Panc1 (cell line): ENCODE measurements at regions not wholly inside any gene's neighbourhood (a gene's known extent, or its start where the extent isn't known, plus 50 kb on each side); places are given as distances from the start of the nearest gene placed in this dataset.

ENCODE experiments used
- ATAC-seq: fragments of 200-7000 bp; cut with Tn5 transposase; 2 replicates; pipeline ENCODE4 v1.9.1; 2020; ENCODE audit warnings: mild to moderate bottlenecking, moderate library complexity
- BruUV-seq: library from RNA; stranded (reverse); fragments of 400-500 nt; replicated peaks from 2 replicates; lab custom pipeline; 2021; lab: Mats Ljungman, UMichigan
- CTCF ChIA-PET: fragments of 300-600 bp; sonication (Branson Sonifier 250); formaldehyde crosslinking; loops from one replicate; lab custom pipeline; 2022; ENCODE audit warnings: antibody characterized with exemption; lab: Charles Lee
- POLR2A ChIA-PET: fragments of 300-600 bp; sonication (Branson Sonifier 250); formaldehyde crosslinking; loops from one replicate; lab custom pipeline; 2022; ENCODE audit warnings: antibody characterized with exemption; lab: Charles Lee
- DNase-seq: peaks from one replicate; pipeline ENCODE4 v3.0.0-alpha.2; 2010; ENCODE audit warnings: low read depth, low spot score
- H3K27ac ChIP-seq: 2 replicates; pipeline ENCODE4 v1.5.1; 2011; ENCODE audit warnings: mild to moderate bottlenecking, low read length, inconsistent platforms
- H3K27me3 ChIP-seq: fragments of 200-500 bp; sonication (Bioruptor generic); 2 replicates; pipeline ENCODE4 v1.6.0; 2014; ENCODE audit warnings: low read length, inconsistent platforms; ENCODE audit not compliant: control insufficient read depth, insufficient read depth
- H3K36me3 ChIP-seq: fragments of 200-500 bp; sonication (Bioruptor generic); 2 replicates; pipeline ENCODE4 v1.5.1; 2014; ENCODE audit warnings: inconsistent platforms, mild to moderate bottlenecking, low read length, moderate library complexity; ENCODE audit not compliant: control insufficient read depth, insufficient read depth
- H3K4me1 ChIP-seq: 2 replicates; pipeline ENCODE4 v1.5.1; 2011; ENCODE audit warnings: inconsistent platforms, mild to moderate bottlenecking, low read length, moderate library complexity; ENCODE audit not compliant: control insufficient read depth, insufficient read depth
- H3K4me3 ChIP-seq, 2 experiments: 2 replicates each; pipeline ENCODE4 v1.5.1; 2011 to 2012; ENCODE audit warnings: low read depth in 2 of 2, low read length in 2 of 2, mild to moderate bottlenecking in 2 of 2, inconsistent platforms in 1 of 2, moderate library complexity in 1 of 2
- H3K9me3 ChIP-seq: fragments of 200-500 bp; sonication (Bioruptor generic); 2 replicates; pipeline ENCODE4 v1.5.1; 2014; ENCODE audit warnings: low read depth, mild to moderate bottlenecking, inconsistent platforms, low read length, moderate library complexity; ENCODE audit not compliant: control insufficient read depth, insufficient read depth
- CTCF ChIP-seq: fragments of 450-650 bp; IDR thresholded peaks from 2 replicates; pipeline ENCODE4 v1.5.1; 2017; ENCODE audit warnings: mild to moderate bottlenecking
- POLR2AphosphoS5 ChIP-seq: IDR thresholded peaks from 2 replicates; pipeline ENCODE4 v1.6.1; 2012; ENCODE audit warnings: mild to moderate bottlenecking, low read depth, low read length, moderate library complexity
- SIN3A ChIP-seq: IDR thresholded peaks from 2 replicates; pipeline ENCODE4 v1.6.1; 2012; ENCODE audit warnings: low read depth, mild to moderate bottlenecking, low read length, moderate library complexity, borderline replicate concordance; ENCODE audit not compliant: insufficient read depth
- TCF7L2 ChIP-seq: IDR thresholded peaks from 2 replicates; pipeline ENCODE4 v1.6.1; 2011; ENCODE audit warnings: mild to moderate bottlenecking, low read depth, low read length, inconsistent platforms
- in situ Hi-C: cut with HindIII; loops from 2 replicates; pipeline ENCODE4 v1.10.0; 2016; ENCODE audit warnings: low sequenced_read_pairs, low pct_unique_long_range_greater_than_20kb
- intact Hi-C: fragments of 100-400 bp; cut with micrococcal nuclease; formaldehyde crosslinking; loops from one replicate; pipeline ENCODE4 v1.10.0; 2022; ENCODE audit not compliant: unreplicated experiment
- TF ChIP-seq, protein P1 (sequence below), 2 experiments: IDR thresholded peaks; 2 replicates each; pipeline ENCODE4 v1.6.1; 2011 to 2012; ENCODE audit warnings: low read depth in 2 of 2, control low read depth in 1 of 2, low read length in 1 of 2, mild to moderate bottlenecking in 1 of 2, moderate library complexity in 1 of 2; ENCODE audit not compliant: insufficient read depth in 1 of 2

DNA sequence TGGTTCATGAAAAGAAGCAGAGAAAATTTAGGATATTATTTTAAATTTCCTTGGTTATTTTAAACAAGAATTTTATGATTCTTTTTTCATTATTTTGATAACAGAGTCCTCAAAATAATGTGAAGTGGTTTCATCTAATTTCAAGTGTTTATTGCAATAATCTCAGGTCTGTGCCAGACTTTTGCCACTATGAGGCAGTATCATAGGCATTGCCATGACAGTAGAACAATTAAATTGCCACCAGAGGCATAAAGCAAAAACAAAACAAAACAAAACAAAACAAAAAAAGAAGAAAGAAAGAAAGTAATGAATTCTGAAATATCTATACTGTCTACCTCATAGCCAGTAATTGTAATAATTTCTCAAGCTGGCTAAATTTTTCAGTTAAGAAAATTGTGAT, 739.2 kb downstream of the KCTD8 start:
- no peaks in the 10 kb centered on the region for H3K9me3 ChIP-seq
- CTCF ChIA-PET = no interaction called here
- TF ChIP-seq TCF7L2 (no peak), POLR2AphosphoS5 (no peak), SIN3A (no peak), CTCF (no peak; the same call in 1 of the 2 replicates)
- TF ChIP-seq, protein P1, sequence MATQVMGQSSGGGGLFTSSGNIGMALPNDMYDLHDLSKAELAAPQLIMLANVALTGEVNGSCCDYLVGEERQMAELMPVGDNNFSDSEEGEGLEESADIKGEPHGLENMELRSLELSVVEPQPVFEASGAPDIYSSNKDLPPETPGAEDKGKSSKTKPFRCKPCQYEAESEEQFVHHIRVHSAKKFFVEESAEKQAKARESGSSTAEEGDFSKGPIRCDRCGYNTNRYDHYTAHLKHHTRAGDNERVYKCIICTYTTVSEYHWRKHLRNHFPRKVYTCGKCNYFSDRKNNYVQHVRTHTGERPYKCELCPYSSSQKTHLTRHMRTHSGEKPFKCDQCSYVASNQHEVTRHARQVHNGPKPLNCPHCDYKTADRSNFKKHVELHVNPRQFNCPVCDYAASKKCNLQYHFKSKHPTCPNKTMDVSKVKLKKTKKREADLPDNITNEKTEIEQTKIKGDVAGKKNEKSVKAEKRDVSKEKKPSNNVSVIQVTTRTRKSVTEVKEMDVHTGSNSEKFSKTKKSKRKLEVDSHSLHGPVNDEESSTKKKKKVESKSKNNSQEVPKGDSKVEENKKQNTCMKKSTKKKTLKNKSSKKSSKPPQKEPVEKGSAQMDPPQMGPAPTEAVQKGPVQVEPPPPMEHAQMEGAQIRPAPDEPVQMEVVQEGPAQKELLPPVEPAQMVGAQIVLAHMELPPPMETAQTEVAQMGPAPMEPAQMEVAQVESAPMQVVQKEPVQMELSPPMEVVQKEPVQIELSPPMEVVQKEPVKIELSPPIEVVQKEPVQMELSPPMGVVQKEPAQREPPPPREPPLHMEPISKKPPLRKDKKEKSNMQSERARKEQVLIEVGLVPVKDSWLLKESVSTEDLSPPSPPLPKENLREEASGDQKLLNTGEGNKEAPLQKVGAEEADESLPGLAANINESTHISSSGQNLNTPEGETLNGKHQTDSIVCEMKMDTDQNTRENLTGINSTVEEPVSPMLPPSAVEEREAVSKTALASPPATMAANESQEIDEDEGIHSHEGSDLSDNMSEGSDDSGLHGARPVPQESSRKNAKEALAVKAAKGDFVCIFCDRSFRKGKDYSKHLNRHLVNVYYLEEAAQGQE (IDR thresholded peaks at IDR 0.05; ENCODE audit: insufficient read depth in 1 of 2, low read depth in 2 of 2, low read length in 1 of 2) = no peak

DNA sequence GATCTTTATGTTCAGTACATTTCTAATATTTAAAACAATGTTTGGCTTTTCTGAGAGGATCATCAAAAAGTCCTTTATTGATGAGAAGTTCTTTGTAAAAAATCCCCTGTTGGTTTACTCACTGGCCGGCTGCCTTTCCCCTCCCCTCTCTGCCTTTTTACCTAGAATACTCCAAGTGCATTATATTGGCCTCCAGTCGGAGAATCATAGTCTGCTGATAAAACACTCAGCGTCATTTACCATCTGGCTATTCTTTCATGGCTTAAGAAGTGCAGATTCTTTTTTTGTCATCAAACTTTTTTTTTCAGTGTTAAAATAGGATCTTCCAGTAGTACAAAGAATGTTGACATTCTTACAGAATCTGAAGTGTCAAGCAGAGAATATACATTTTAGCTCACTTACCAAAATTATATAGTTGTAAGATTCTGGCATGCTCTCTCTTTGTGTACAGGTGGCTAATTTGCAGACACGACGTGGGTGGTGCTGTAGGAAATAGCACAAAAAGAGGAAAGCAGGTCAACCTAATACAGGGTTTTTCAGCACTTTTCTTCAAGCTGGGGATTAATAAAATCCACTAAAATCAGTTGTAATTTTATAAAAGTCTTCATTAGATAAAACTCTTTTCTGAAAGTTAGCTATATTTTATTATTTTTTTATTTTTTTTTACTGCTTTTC, 731.8 kb downstream of the KCTD8 start:
- no peak for ATAC-seq
- in situ Hi-C loops = no loop called here
- no peaks in the 10 kb centered on the region for H3K36me3 ChIP-seq
- TF ChIP-seq SIN3A (no peak), POLR2AphosphoS5 (no peak), CTCF (no peak)
- H3K27me3 ChIP-seq = no peaks in the 10 kb centered on the region
- POLR2A ChIA-PET = no interaction called here
- H3K9me3 ChIP-seq = no peaks in the 10 kb centered on the region
- no peak for DNase-seq
- BruUV-seq = no TSS peak
- intact Hi-C loops = no loop called here
- CTCF ChIA-PET = interaction anchor here (0.6 kb wide), 1 partner anchor 1897 kb away, joined by 9 read pairs; no protein-coding TSS in a partner anchor
- no peaks in the 10 kb centered on the region for H3K4me1 ChIP-seq
- no peak overlapping the region for H3K27ac ChIP-seq
- no peak overlapping the region for H3K4me3 ChIP-seq

More for the DNA sequence above, 739.2 kb downstream of the KCTD8 start:
- POLR2A ChIA-PET = no interaction called here
- Histone ChIP-seq H3K27ac (no peak overlapping the region), H3K27me3 (no peaks in the 10 kb centered on the region), H3K4me1 (no peaks in the 10 kb centered on the region), H3K36me3 (no peaks in the 10 kb centered on the region), H3K4me3 (no peak overlapping the region)
- in situ Hi-C loops (no loop called here), intact Hi-C loops (no loop called here)
- BruUV-seq = no TSS peak
- DNase-seq (no peak), ATAC-seq (no peak)
